Stomach (tissue), 8 donors: ENCODE measurements at regions not wholly inside any gene's neighbourhood (a gene's known extent, or its start where the extent isn't known, plus 50 kb on each side); places are given as distances from the start of the nearest gene placed in this dataset.

Source experiments
- DNase-seq, 2 donors: peaks; one replicate each; pipeline versions ENCODE4 v3.0.0 to v3.0.0-alpha.2; 2013 to 2019
- H3K27ac ChIP-seq, 5 donors: fragments of 200-600 bp in 4 of 5; sonication (generic) in 4 of 5; one replicate each; pipeline ENCODE4 v1.5.1; 2013 to 2019; ENCODE audit warnings: mild to moderate bottlenecking in 1 of 5, moderate library complexity in 1 of 5
- H3K27me3 ChIP-seq, 3 donors: fragments of 200-600 bp; sonication (generic); one replicate each; pipeline ENCODE4 v1.5.1; 2017 to 2019; ENCODE audit warnings: mixed run types in 1 of 3
- H3K36me3 ChIP-seq, 4 donors: fragments of 200-600 bp; sonication (generic); 1 replicate in 3 of 4; 2 replicates in 1 of 4; pipeline ENCODE4 v1.5.1; 2016 to 2019
- H3K4me1 ChIP-seq, 4 donors: fragments of 200-600 bp; sonication (generic); one replicate each; pipeline ENCODE4 v1.5.1; 2016 to 2019
- H3K4me3 ChIP-seq, 4 donors: fragments of 200-600 bp; sonication (generic) in 3 of 4; one replicate each; pipeline ENCODE4 v1.5.1; 2016 to 2019; ENCODE audit warnings: mild to moderate bottlenecking in 1 of 4
- H3K9me3 ChIP-seq, 4 donors: fragments of 200-600 bp; sonication (generic); one replicate each; pipeline ENCODE4 v1.5.1; 2016 to 2019
- CTCF ChIP-seq, 7 experiments: fragments of 450-650 bp in 4 of 7; fragments of 200-600 bp in 3 of 7; sonication (generic) in 3 of 7; IDR thresholded peaks; one replicate each; pipeline ENCODE4 v1.5.1; 2016 to 2019; ENCODE audit warnings: antibody characterized with exemption in 7 of 7, control low read depth in 2 of 7, mild to moderate bottlenecking in 1 of 7
- EP300 ChIP-seq: sonication (generic); formaldehyde crosslinking; IDR thresholded peaks from one replicate; pipeline ENCODE4 v1.6.1; 2017; ENCODE audit warnings: antibody characterized with exemption
- POLR2A ChIP-seq, 4 donors: fragments of 450-650 bp; IDR thresholded peaks; one replicate each; pipeline ENCODE4 v1.6.1; 2016; ENCODE audit warnings: antibody characterized with exemption in 4 of 4, control low read depth in 2 of 4, mild to moderate bottlenecking in 1 of 4, moderate library complexity in 1 of 4
- POLR2AphosphoS5 ChIP-seq, 3 donors: sonication (generic); formaldehyde crosslinking; IDR thresholded peaks; one replicate each; pipeline ENCODE4 v1.6.1; 2016; ENCODE audit warnings: antibody characterized with exemption in 3 of 3
- WGBS, 5 donors: extraction: QIAGEN DNeasy Blood & Tissue Kit in 3 of 5; methylation state at CpG; one replicate each; pipeline versions ENCODE4 v1.1.5 to v1.1.7; 2013 to 2018; 5-methylcytosine and 5-hydroxymethylcytosine counted together
- intact Hi-C: fragments of 100-400 bp; cut with DNase I; formaldehyde crosslinking; loops from one replicate; pipeline ENCODE4 v1.15.1; 2023; ENCODE audit warnings: low total_unique reads
- donor health status: healthy with polysubstance abuse.
- donor health status: Bipolar disorder and iron deficiency.
- donor health status: healthy.

- intact Hi-C loops: loop anchor here (10.0 kb wide), 1 partner anchor 1522 kb away; no protein-coding TSS in a partner anchor
These were observed 58.8 kb upstream of the AKR1E2 start for GRCh38 chr10:4767033-4767814.

GRCh38 chr10:4766454-4766853 is 59.6 kb upstream of the AKR1E2 start:
- DNase-seq: peak in 1 of 2 donors; percentile 18
- intact Hi-C loops: loop anchor here (10.0 kb wide), 1 partner anchor 1522 kb away; no protein-coding TSS in a partner anchor
- peaks cover 0 to 15% (median 0%) of the 10 kb centered on the region in 4 donors for H3K4me1 ChIP-seq
- H3K36me3 ChIP-seq: no peaks in the 10 kb centered on the region
- H3K27me3 ChIP-seq: no peaks in the 10 kb centered on the region
- 62 to 75% (median 74%) methylated on average over 3 of the region's 3 CpGs for WGBS, 5 donors
- no peaks in the 10 kb centered on the region for H3K9me3 ChIP-seq
- H3K27ac ChIP-seq: no peak overlapping the region
- no peak for TF ChIP-seq CTCF (IDR thresholded peaks at IDR 0.05)
- TF ChIP-seq EP300: no peak
- TF ChIP-seq POLR2AphosphoS5 (IDR thresholded peaks at IDR 0.05): no peak
- no peak for TF ChIP-seq POLR2A (IDR thresholded peaks at IDR 0.05)
- H3K4me3 ChIP-seq: no peak overlapping the region

More at GRCh38 chr10:4767033-4767814, 58.8 kb upstream of the AKR1E2 start:
- TF ChIP-seq POLR2AphosphoS5 (IDR thresholded peaks at IDR 0.05) (no peak), CTCF (IDR thresholded peaks at IDR 0.05) (peak in 5 of 7 experiments; percentile 33 to 68 (median 57))
- no peaks in the 10 kb centered on the region for H3K9me3 ChIP-seq
- H3K36me3 ChIP-seq: no peaks in the 10 kb centered on the region
- H3K27ac ChIP-seq: no peak overlapping the region
- peaks cover 0 to 20% (median 0%) of the 10 kb centered on the region in 4 donors for H3K4me1 ChIP-seq
- no peaks in the 10 kb centered on the region for H3K27me3 ChIP-seq
- no peak overlapping the region for H3K4me3 ChIP-seq
- DNase-seq: peak in 1 of 2 donors; percentile 74
- WGBS, 5 donors: 48 to 56% (median 49%) methylated on average over 7 of the region's 7 CpGs

GRCh38 chr10:4765428-4765827 is 60.6 kb upstream of the AKR1E2 start:
- H3K36me3 ChIP-seq: no peaks in the 10 kb centered on the region
- 85 to 98% (median 93%) methylated on average over 1 of the region's 1 CpG for WGBS, 5 donors
- no peak for TF ChIP-seq CTCF (IDR thresholded peaks at IDR 0.05)
- TF ChIP-seq POLR2AphosphoS5 (IDR thresholded peaks at IDR 0.05): no peak
- TF ChIP-seq POLR2A (IDR thresholded peaks at IDR 0.05): no peak
- TF ChIP-seq EP300: no peak
- H3K27ac ChIP-seq: no peak overlapping the region
- peaks cover 0 to 8% (median 0%) of the 10 kb centered on the region in 4 donors for H3K4me1 ChIP-seq
- no peak overlapping the region for H3K4me3 ChIP-seq
- no peak for DNase-seq
- H3K9me3 ChIP-seq: no peaks in the 10 kb centered on the region
- intact Hi-C loops: loop anchor here (10.0 kb wide), 1 partner anchor 1521 kb away; no protein-coding TSS in a partner anchor
- no peaks in the 10 kb centered on the region for H3K27me3 ChIP-seq

- Histone ChIP-seq H3K27ac (no peak overlapping the region), H3K4me3 (no peak overlapping the region), H3K36me3 (no peaks in the 10 kb centered on the region), H3K4me1 (peaks cover 0 to 8% (median 0%) of the 10 kb centered on the region in 4 donors), H3K27me3 (no peaks in the 10 kb centered on the region), H3K9me3 (no peaks in the 10 kb centered on the region)
- DNase-seq: no peak
- 65 to 75% (median 72%) methylated on average over 6 of the region's 6 CpGs for WGBS, 5 donors
- TF ChIP-seq POLR2A (IDR thresholded peaks at IDR 0.05): no peak
- TF ChIP-seq POLR2AphosphoS5 (IDR thresholded peaks at IDR 0.05): no peak
- no peak for TF ChIP-seq CTCF (IDR thresholded peaks at IDR 0.05)
- TF ChIP-seq EP300: no peak
- intact Hi-C loops: loop anchor here (10.0 kb wide), 1 partner anchor 1519 kb away; no protein-coding TSS in a partner anchor
These were observed 62.0 kb upstream of the AKR1E2 start for GRCh38 chr10:4763960-4764428.
